Neuronal stem cell (in vitro differentiated cells): ENCODE measurements at regions not wholly inside any gene's neighbourhood (a gene's known extent, or its start where the extent isn't known, plus 50 kb on each side); places are given as distances from the start of the nearest gene placed in this dataset.
A peak's percentile ranks its signal among the peaks of the same experiment; 100 is the strongest.
"Not testable (repeated sequence)": the region's sequence is repeated elsewhere in the genome, so short reads cannot be mapped to it uniquely, and the experiment has no call there.

Experiments used
- DNase-seq: peaks from one replicate; pipeline ENCODE4 v3.0.0-alpha.2; 2013; ENCODE audit warnings: low spot score
- H2AFZ ChIP-seq: one replicate; pipeline ENCODE4 v1.6.1; 2013; ENCODE audit warnings: mild to moderate bottlenecking, low read length, inconsistent platforms
- H2AK5ac ChIP-seq: 2 replicates; pipeline ENCODE4 v1.6.1; 2013; ENCODE audit warnings: low read depth, mild to moderate bottlenecking, inconsistent platforms, low read length, moderate library complexity, mixed read lengths
- H2BK120ac ChIP-seq: 2 replicates; pipeline ENCODE4 v1.6.1; 2013; ENCODE audit warnings: low read depth, mild to moderate bottlenecking, inconsistent platforms, low read length, moderate library complexity, mixed read lengths
- H2BK12ac ChIP-seq: one replicate; pipeline ENCODE4 v1.6.1; 2013; ENCODE audit warnings: low read length, inconsistent platforms
- H2BK15ac ChIP-seq: 2 replicates; pipeline ENCODE4 v1.6.1; 2013; ENCODE audit warnings: mild to moderate bottlenecking, low read length, inconsistent platforms, mixed read lengths
- H2BK5ac ChIP-seq: one replicate; pipeline ENCODE4 v1.6.1; 2013; ENCODE audit warnings: inconsistent platforms, mild to moderate bottlenecking, low read length, moderate library complexity
- H3K14ac ChIP-seq: one replicate; pipeline ENCODE4 v1.6.1; 2013; ENCODE audit warnings: low read length, inconsistent platforms
- H3K18ac ChIP-seq: 2 replicates; pipeline ENCODE4 v1.6.1; 2013; ENCODE audit warnings: low read length, inconsistent platforms
- H3K23ac ChIP-seq: 2 replicates; pipeline ENCODE4 v1.6.1; 2013; ENCODE audit warnings: low read depth, mild to moderate bottlenecking, mixed read lengths, low read length, inconsistent platforms; ENCODE audit not compliant: poor library complexity
- H3K27ac ChIP-seq: replicated peaks from 3 replicates; pipeline ENCODE4 v1.5.1; 2013; ENCODE audit warnings: low read length, inconsistent platforms
- H3K27me3 ChIP-seq, 3 experiments: 2 replicates each; pipeline ENCODE4 v1.6.1; 2013; ENCODE audit warnings: low read length in 3 of 3, mild to moderate bottlenecking in 2 of 3, inconsistent platforms in 1 of 3, low read depth in 1 of 3, mixed read lengths in 1 of 3, moderate library complexity in 1 of 3; ENCODE audit not compliant: control insufficient read depth in 3 of 3, insufficient read depth in 3 of 3
- H3K36me3 ChIP-seq, 2 donors: replicated peaks in 1 of 2; 2 replicates each; pipeline ENCODE4 v1.6.1; 2013; ENCODE audit warnings: low read length in 2 of 2; ENCODE audit not compliant: control insufficient read depth in 2 of 2, insufficient read depth in 2 of 2
- H3K4ac ChIP-seq: 2 replicates; pipeline ENCODE4 v1.6.1; 2013; ENCODE audit warnings: inconsistent platforms, mild to moderate bottlenecking, low read length, moderate library complexity
- H3K4me1 ChIP-seq, 2 donors: 1 replicate in 1 of 2; 2 replicates in 1 of 2; pipeline ENCODE4 v1.6.1; 2013; ENCODE audit warnings: low read length in 2 of 2, low read depth in 1 of 2; ENCODE audit not compliant: control insufficient read depth in 2 of 2, insufficient read depth in 1 of 2
- H3K4me2 ChIP-seq: one replicate; pipeline ENCODE4 v1.6.1; 2013; ENCODE audit warnings: mild to moderate bottlenecking, low read length, inconsistent platforms; ENCODE audit not compliant: insufficient read depth, poor library complexity, severe bottlenecking
- H3K4me3 ChIP-seq, 2 donors: 2 replicates each; pipeline ENCODE4 v1.5.1; 2013; ENCODE audit warnings: low read length in 2 of 2, mild to moderate bottlenecking in 2 of 2, inconsistent platforms in 1 of 2, moderate library complexity in 1 of 2
- H3K79me1 ChIP-seq: one replicate; pipeline ENCODE4 v1.6.1; 2013; ENCODE audit warnings: low read depth, mild to moderate bottlenecking, inconsistent platforms, low read length, moderate library complexity
- H3K9ac ChIP-seq: one replicate; pipeline ENCODE4 v1.6.1; 2013; ENCODE audit warnings: mild to moderate bottlenecking, low read depth, low read length, inconsistent platforms; ENCODE audit not compliant: poor library complexity
- H3K9me3 ChIP-seq, 2 donors: replicated peaks in 1 of 2; 2 replicates each; pipeline versions ENCODE3 to v1.6.1; 2013; ENCODE audit warnings: low read length in 2 of 2, mild to moderate bottlenecking in 2 of 2, inconsistent platforms in 1 of 2, low read depth in 1 of 2, mixed read lengths in 1 of 2, moderate library complexity in 1 of 2; ENCODE audit not compliant: control insufficient read depth in 2 of 2, insufficient read depth in 1 of 2
- H4K8ac ChIP-seq: one replicate; pipeline ENCODE4 v1.6.1; 2013; ENCODE audit warnings: low read depth, mild to moderate bottlenecking, inconsistent platforms, low read length, moderate library complexity
- H4K91ac ChIP-seq: one replicate; pipeline ENCODE4 v1.6.1; 2013; ENCODE audit warnings: low read length, low read depth, mild to moderate bottlenecking, inconsistent platforms; ENCODE audit not compliant: poor library complexity
- WGBS, 2 donors: extraction: QIAGEN DNeasy Blood & Tissue Kit; methylation state at CpG; one replicate each; pipeline ENCODE4 v1.1.7; 2013; ENCODE audit warnings: missing lambda C conversion rate in 2 of 2, mixed read lengths in 1 of 2; ENCODE audit not compliant: insufficient read length in 2 of 2, insufficient replicate concordance in 1 of 2; ENCODE audit errors: extremely low coverage in 2 of 2; 5-methylcytosine and 5-hydroxymethylcytosine counted together

- H4K91ac ChIP-seq = no peak overlapping the region
- no peak for DNase-seq
- no peak overlapping the region for H2BK12ac ChIP-seq
- no peak overlapping the region for H2BK5ac ChIP-seq
- peaks cover 3 to 7% of the 10 kb centered on the region in 2 donors for H3K4me1 ChIP-seq
- no peak overlapping the region for H2BK120ac ChIP-seq
- no peak overlapping the region for H3K4me2 ChIP-seq
- H3K4ac ChIP-seq = no peak overlapping the region
- H3K4me3 ChIP-seq = no peak overlapping the region
- no CpG with 5 or more reads among the region's 2 CpGs for WGBS, 2 donors
- no peak overlapping the region for H2AFZ ChIP-seq
- no peak overlapping the region for H3K9ac ChIP-seq
- H3K36me3 ChIP-seq = no peaks in the 10 kb centered on the region
- H2BK15ac ChIP-seq = no peak overlapping the region
- H3K14ac ChIP-seq = no peak overlapping the region
- no peak overlapping the region for H3K23ac ChIP-seq
- H3K27ac ChIP-seq = no peak overlapping the region
- H4K8ac ChIP-seq = no peak overlapping the region
- H3K79me1 ChIP-seq = no peaks in the 10 kb centered on the region
- no peak overlapping the region for H3K18ac ChIP-seq
- no peak overlapping the region for H2AK5ac ChIP-seq
- H3K27me3 ChIP-seq = no peaks in the 10 kb centered on the region
- H3K9me3 ChIP-seq = peaks cover 0 to 2% of the 10 kb centered on the region in 2 donors
Observed at GRCh38 chr10:77724820-77725219, 87.2 kb upstream of the KCNMA1 start.

DNA sequence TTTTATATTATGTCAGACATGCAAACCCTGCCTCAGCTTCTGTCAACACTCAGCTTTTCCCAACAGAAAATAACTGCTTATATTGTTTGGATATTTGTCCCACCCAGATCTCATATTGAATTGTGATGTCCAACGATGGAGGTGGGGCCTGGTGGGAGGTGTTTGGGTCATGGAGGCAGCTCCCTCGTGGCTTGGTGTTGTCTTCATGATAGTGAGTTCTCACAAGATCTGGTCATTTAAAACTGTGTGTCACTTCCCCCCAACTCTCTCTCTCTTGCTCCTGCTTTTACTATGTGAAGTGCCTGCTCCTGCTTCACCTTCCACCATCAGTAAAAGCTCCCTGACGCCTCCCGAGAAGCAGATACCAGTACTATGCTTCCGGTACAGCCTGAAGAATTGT is 85.8 kb upstream of the KCNMA1 start:
- no peak overlapping the region for H3K4ac ChIP-seq
- H2BK15ac ChIP-seq = no peak overlapping the region
- H3K36me3 ChIP-seq = no peaks in the 10 kb centered on the region
- no peak overlapping the region for H3K23ac ChIP-seq
- H3K9me3 ChIP-seq = peaks cover 0 to 2% of the 10 kb centered on the region in 2 donors
- H3K27ac ChIP-seq = no peak overlapping the region
- H2AFZ ChIP-seq = no peak overlapping the region
- no peak overlapping the region for H3K9ac ChIP-seq
- no peak overlapping the region for H4K91ac ChIP-seq
- no peak overlapping the region for H4K8ac ChIP-seq
- H3K79me1 ChIP-seq = no peaks in the 10 kb centered on the region
- peaks cover 3 to 7% of the 10 kb centered on the region in 2 donors for H3K4me1 ChIP-seq
- no peak overlapping the region for H2BK120ac ChIP-seq
- peak overlapping the region; percentile 27 for H3K18ac ChIP-seq
- no CpG with 5 or more reads among the region's 5 CpGs for WGBS, 2 donors
- H2AK5ac ChIP-seq = no peak overlapping the region
- no peak for DNase-seq
- H3K14ac ChIP-seq = no peak overlapping the region
- H2BK12ac ChIP-seq = no peak overlapping the region
- H2BK5ac ChIP-seq = no peak overlapping the region
- H3K4me3 ChIP-seq = no peak overlapping the region
- no peak overlapping the region for H3K4me2 ChIP-seq
- no peaks in the 10 kb centered on the region for H3K27me3 ChIP-seq

DNA sequence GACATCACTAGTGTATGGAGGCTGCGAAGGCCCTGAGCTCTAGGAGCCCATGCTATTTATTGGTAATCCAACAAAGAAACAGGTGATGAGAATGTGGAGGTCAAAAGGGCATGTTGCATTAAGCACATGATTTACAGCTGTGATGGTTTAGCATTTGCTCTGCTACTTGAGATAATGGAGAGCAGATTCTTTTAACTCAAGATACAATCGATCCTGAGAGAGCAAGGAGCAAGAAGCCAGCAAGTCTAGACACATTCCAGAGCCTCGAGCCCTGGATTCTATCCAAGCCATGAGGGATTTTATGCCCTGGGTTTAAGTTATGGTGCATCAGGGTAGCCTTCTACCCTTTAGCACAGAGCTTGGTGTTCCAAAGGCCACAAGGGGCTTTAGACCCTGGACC is 85.3 kb upstream of the KCNMA1 start:
- not testable (repeated sequence) for H3K36me3 ChIP-seq, H2AFZ ChIP-seq, H3K27ac ChIP-seq, H2AK5ac ChIP-seq, H2BK15ac ChIP-seq, H3K23ac ChIP-seq, DNase-seq, H2BK5ac ChIP-seq, H3K4me1 ChIP-seq, H3K18ac ChIP-seq, H3K4me2 ChIP-seq, H3K9ac ChIP-seq, H3K4me3 ChIP-seq, H3K79me1 ChIP-seq, H3K14ac ChIP-seq, H3K27me3 ChIP-seq, H2BK12ac ChIP-seq, H2BK120ac ChIP-seq, H3K9me3 ChIP-seq, H4K8ac ChIP-seq, H4K91ac ChIP-seq, H3K4ac ChIP-seq
- no CpG with 5 or more reads among the region's 3 CpGs for WGBS, 2 donors

DNA sequence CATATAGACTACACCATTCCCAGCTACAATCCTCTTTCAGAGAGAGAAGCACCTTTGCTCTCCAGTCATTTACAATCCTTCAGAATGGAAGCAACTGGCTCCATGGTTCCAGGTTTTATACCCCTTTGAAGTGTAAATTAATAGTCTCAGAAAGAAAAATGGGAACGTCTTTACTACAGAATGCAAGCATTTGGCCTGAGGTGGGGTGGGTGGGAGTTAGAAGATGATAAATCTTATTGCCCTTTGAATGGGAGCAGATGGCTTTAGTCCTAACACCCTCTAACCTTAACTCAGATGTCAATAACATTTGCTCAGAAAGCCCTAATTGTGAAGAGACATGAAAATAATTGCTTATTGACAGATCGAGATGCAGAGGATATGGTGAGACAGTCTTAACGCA is 84.2 kb upstream of the KCNMA1 start:
- no peaks in the 10 kb centered on the region for H3K36me3 ChIP-seq
- no peak overlapping the region for H3K23ac ChIP-seq
- H2BK15ac ChIP-seq = no peak overlapping the region
- no peak overlapping the region for H4K8ac ChIP-seq
- H3K27ac ChIP-seq = no peak overlapping the region
- H4K91ac ChIP-seq = no peak overlapping the region
- no peak for DNase-seq
- no peak overlapping the region for H3K4me2 ChIP-seq
- no peak overlapping the region for H3K4me3 ChIP-seq
- no peak overlapping the region for H2AFZ ChIP-seq
- no peak overlapping the region for H3K14ac ChIP-seq
- no peak overlapping the region for H3K9ac ChIP-seq
- no peak overlapping the region for H3K18ac ChIP-seq
- no peak overlapping the region for H2AK5ac ChIP-seq
- no CpG with 5 or more reads among the region's 3 CpGs for WGBS, 2 donors
- peaks cover 0 to 1% of the 10 kb centered on the region in 2 donors for H3K9me3 ChIP-seq
- no peaks in the 10 kb centered on the region for H3K27me3 ChIP-seq
- H2BK12ac ChIP-seq = no peak overlapping the region
- H2BK5ac ChIP-seq = no peak overlapping the region
- H2BK120ac ChIP-seq = no peak overlapping the region
- no peaks in the 10 kb centered on the region for H3K79me1 ChIP-seq
- H3K4ac ChIP-seq = no peak overlapping the region
- H3K4me1 ChIP-seq = peaks cover 4 to 7% of the 10 kb centered on the region in 2 donors
